SK-N-SH (cell line): ENCODE measurements at regions not wholly inside any gene's neighbourhood (a gene's known extent, or its start where the extent isn't known, plus 50 kb on each side); places are given as distances from the start of the nearest gene placed in this dataset.

Experiments used
- CTCF ChIA-PET: fragments of 300-600, 350-600 bp; formaldehyde crosslinking; extraction: SDS; loops from one replicate; lab custom pipeline; 2021; lab: Yijun Ruan, JAX
- POLR2A ChIA-PET: fragments of 350-600 bp; sonication (Branson Sonifier 250); formaldehyde crosslinking; extraction: SDS; loops from one replicate; lab custom pipeline; 2020; ENCODE audit warnings: antibody characterized with exemption, inconsistent platforms; lab: Yijun Ruan, JAX
- DNase-seq: peaks from one replicate; pipeline ENCODE4 v3.0.0; 2012
- H2AFZ ChIP-seq: fragments of 200-600 bp; sonication (generic); 2 replicates; pipeline ENCODE4 v1.8.1; 2016; ENCODE audit warnings: antibody characterized with exemption, mild to moderate bottlenecking, low read depth
- H3F3A ChIP-seq: fragments of 200-600 bp; sonication (generic); replicated peaks from 2 replicates; pipeline ENCODE3; 2016; ENCODE audit warnings: antibody characterized with exemption, mild to moderate bottlenecking; ENCODE audit not compliant: insufficient read depth
- H3K27ac ChIP-seq, 2 experiments: fragments of 200-500 bp in 1 of 2; fragments of 200-600 bp in 1 of 2; sonication (Bioruptor generic) in 1 of 2; sonication (generic), shearing (Covaris generic) in 1 of 2; 2 replicates each; pipeline versions ENCODE4 v1.5.1 to v1.6.1; 2014 to 2016; ENCODE audit warnings: low read depth in 2 of 2, inconsistent platforms in 1 of 2, low read length in 1 of 2, mild to moderate bottlenecking in 1 of 2, mixed read lengths in 1 of 2
- H3K27me3 ChIP-seq: fragments of 200-600 bp; sonication (generic), shearing (Covaris generic); 2 replicates; pipeline ENCODE4 v1.6.1; 2016; ENCODE audit warnings: mixed run types; ENCODE audit not compliant: insufficient read depth
- H3K36me3 ChIP-seq, 2 experiments: fragments of 200-500 bp in 1 of 2; fragments of 200-600 bp in 1 of 2; sonication (Bioruptor generic) in 1 of 2; sonication (generic) in 1 of 2; replicated peaks in 1 of 2; 2 replicates each; pipeline versions ENCODE3 to v1.5.1; 2014 to 2016; ENCODE audit warnings: low read length in 1 of 2, mild to moderate bottlenecking in 1 of 2; ENCODE audit not compliant: insufficient read depth in 2 of 2, control insufficient read depth in 1 of 2
- H3K4me1 ChIP-seq, 2 experiments: fragments of 200-500 bp in 1 of 2; fragments of 200-600 bp in 1 of 2; sonication (Bioruptor generic) in 1 of 2; sonication (generic), shearing (Covaris generic) in 1 of 2; 2 replicates each; pipeline versions ENCODE4 v1.5.1 to v1.6.1; 2014 to 2016; ENCODE audit warnings: low read depth in 1 of 2, low read length in 1 of 2, mixed run types in 1 of 2; ENCODE audit not compliant: insufficient read depth in 2 of 2, control insufficient read depth in 1 of 2
- H3K4me2 ChIP-seq: fragments of 200-600 bp; sonication (generic), shearing (Covaris generic); 2 replicates; pipeline ENCODE4 v1.6.1; 2017; ENCODE audit warnings: mixed run types
- H3K4me3 ChIP-seq, 2 experiments: fragments of 200-500 bp in 1 of 2; fragments of 200-600 bp in 1 of 2; sonication (Bioruptor generic) in 1 of 2; sonication (generic), shearing (Covaris generic) in 1 of 2; 2 replicates each; pipeline versions ENCODE4 v1.5.1 to v1.8.1; 2014 to 2016; ENCODE audit warnings: low read depth in 2 of 2, inconsistent platforms in 1 of 2, low read length in 1 of 2, mild to moderate bottlenecking in 1 of 2, mixed read lengths in 1 of 2, moderate library complexity in 1 of 2
- H3K79me2 ChIP-seq: fragments of 200-600 bp; sonication (generic); 2 replicates; pipeline ENCODE4 v1.8.1; 2017; ENCODE audit warnings: mild to moderate bottlenecking; ENCODE audit not compliant: insufficient read depth
- H3K9ac ChIP-seq: fragments of 200-600 bp; sonication (generic); 2 replicates; pipeline ENCODE4 v1.6.1; 2017; ENCODE audit warnings: mixed run types
- H3K9me2 ChIP-seq: fragments of 200-600 bp; sonication (generic); 2 replicates; pipeline ENCODE4 v1.6.1; 2017; ENCODE audit warnings: mixed run types
- H3K9me3 ChIP-seq: fragments of 200-600 bp; sonication (generic); 2 replicates; pipeline ENCODE4 v1.6.1; 2017; ENCODE audit warnings: mixed run types, mild to moderate bottlenecking, moderate library complexity
- H4K20me1 ChIP-seq: fragments of 200-600 bp; sonication (generic); 2 replicates; pipeline ENCODE4 v1.6.1; 2017; ENCODE audit warnings: mild to moderate bottlenecking, mixed run types; ENCODE audit not compliant: insufficient read depth
- ELF1 ChIP-seq: IDR thresholded peaks from 2 replicates; pipeline ENCODE4 v1.4.0; 2012
- EP300 ChIP-seq, 2 experiments: IDR thresholded peaks; 2 replicates each; pipeline versions ENCODE4 v1.4.0 to v1.6.1; 2012; ENCODE audit warnings: borderline replicate concordance in 1 of 2, low read depth in 1 of 2, low read length in 1 of 2
- EZH2phosphoT487 ChIP-seq: fragments of 200-600 bp; sonication (generic); IDR thresholded peaks from 2 replicates; pipeline ENCODE4 v1.6.1; 2017; ENCODE audit warnings: low read depth, mixed run types, mild to moderate bottlenecking, antibody characterized with exemption, moderate library complexity, borderline replicate concordance
- FOXJ3 ChIP-seq: sonication (generic); formaldehyde crosslinking; IDR thresholded peaks from 2 replicates; pipeline ENCODE4 v1.5.1; 2020; ENCODE audit warnings: mild to moderate bottlenecking, missing genetic modification reagents
- GABPA ChIP-seq: IDR thresholded peaks from 2 replicates; pipeline ENCODE4 v1.4.0; 2012; ENCODE audit warnings: low read depth, mild to moderate bottlenecking
- MEF2A ChIP-seq: IDR thresholded peaks from 2 replicates; pipeline ENCODE4 v1.4.0; 2012; ENCODE audit warnings: low read depth, borderline replicate concordance
- NRF1 ChIP-seq: IDR thresholded peaks from 2 replicates; pipeline ENCODE4 v1.6.1; 2012; ENCODE audit warnings: low read depth, mild to moderate bottlenecking, low read length
- RCOR1 ChIP-seq: fragments of 150-350 bp; IDR thresholded peaks from 2 replicates; pipeline ENCODE4 v1.6.1; 2017; ENCODE audit warnings: antibody characterized with exemption, low read length
- RFX5 ChIP-seq: IDR thresholded peaks from 2 replicates; pipeline ENCODE4 v1.6.1; 2012; ENCODE audit warnings: mild to moderate bottlenecking, improper control_type of control experiment, low read length
- RXRA ChIP-seq: IDR thresholded peaks from 2 replicates; pipeline ENCODE4 v1.4.0; 2012; ENCODE audit warnings: low read depth, mild to moderate bottlenecking, borderline replicate concordance
- SMC3 ChIP-seq: IDR thresholded peaks from 2 replicates; pipeline ENCODE4 v1.6.1; 2012; ENCODE audit warnings: low read depth, low read length, improper control_type of control experiment
- TCF12 ChIP-seq: IDR thresholded peaks from 2 replicates; pipeline ENCODE4 v1.4.0; 2012
- TEAD4 ChIP-seq: IDR thresholded peaks from 2 replicates; pipeline ENCODE4 v1.4.0; 2012; ENCODE audit warnings: mild to moderate bottlenecking, borderline replicate concordance; ENCODE audit not compliant: insufficient read depth
- USF2 ChIP-seq: fragments of 150-350 bp; IDR thresholded peaks from 2 replicates; pipeline ENCODE4 v1.6.1; 2017; ENCODE audit warnings: antibody characterized with exemption, low read length, low read depth, borderline replicate concordance
- ZBTB33 ChIP-seq: IDR thresholded peaks from 2 replicates; pipeline ENCODE4 v1.4.0; 2012; ENCODE audit warnings: low read depth, borderline replicate concordance
- WGBS: methylation state at CpG from one replicate; pipeline ENCODE4 v1.1.6; 2017; ENCODE audit warnings: low lambda C conversion rate; 5-methylcytosine and 5-hydroxymethylcytosine counted together
- TF ChIP-seq, protein P1 (sequence below): fragments of 150-350 bp; IDR thresholded peaks from 2 replicates; pipeline ENCODE4 v1.6.1; 2016; ENCODE audit warnings: mild to moderate bottlenecking, low read depth, low read length
- TF ChIP-seq, protein P2 (sequence below): IDR thresholded peaks from 2 replicates; pipeline ENCODE4 v1.4.0; 2012; ENCODE audit warnings: low read depth, borderline replicate concordance
- TF ChIP-seq, protein P3 (sequence below): fragments of 200-600 bp; sonication (generic); IDR thresholded peaks from 2 replicates; pipeline ENCODE4 v1.6.1; 2017; ENCODE audit warnings: antibody characterized with exemption, mild to moderate bottlenecking, moderate library complexity

GRCh38 chr1:194602184-194602583, 1415.8 kb upstream of the B3GALT2 start:
- CTCF ChIA-PET, result no interaction called here
- H3K9me3 ChIP-seq, result no peaks in the 10 kb centered on the region
- DNase-seq, result no peak
- no peaks in the 10 kb centered on the region for H4K20me1 ChIP-seq
- H3K36me3 ChIP-seq, result no peaks in the 10 kb centered on the region
- POLR2A ChIA-PET, result no interaction called here
- H3K27me3 ChIP-seq, result no peaks in the 10 kb centered on the region
- H3K79me2 ChIP-seq, result no peaks in the 10 kb centered on the region; the same call in 1 of the 2 replicates
- no peaks in the 10 kb centered on the region; a peak in 2 of 4 replicates for H3K4me1 ChIP-seq
- H3K4me3 ChIP-seq, result no peak overlapping the region
- no peaks in the 10 kb centered on the region for H3F3A ChIP-seq
- H2AFZ ChIP-seq, result no peak overlapping the region
- 40% methylated on average over 1 of the region's 1 CpG for WGBS
- no peak overlapping the region for H3K9ac ChIP-seq
- no peak overlapping the region for H3K27ac ChIP-seq
- H3K9me2 ChIP-seq, result no peaks in the 10 kb centered on the region
- no peak overlapping the region for H3K4me2 ChIP-seq
- TF ChIP-seq GABPA, result no peak
- TF ChIP-seq ELF1, result no peak
- TF ChIP-seq SMC3, result no peak
- TF ChIP-seq, protein P1, sequence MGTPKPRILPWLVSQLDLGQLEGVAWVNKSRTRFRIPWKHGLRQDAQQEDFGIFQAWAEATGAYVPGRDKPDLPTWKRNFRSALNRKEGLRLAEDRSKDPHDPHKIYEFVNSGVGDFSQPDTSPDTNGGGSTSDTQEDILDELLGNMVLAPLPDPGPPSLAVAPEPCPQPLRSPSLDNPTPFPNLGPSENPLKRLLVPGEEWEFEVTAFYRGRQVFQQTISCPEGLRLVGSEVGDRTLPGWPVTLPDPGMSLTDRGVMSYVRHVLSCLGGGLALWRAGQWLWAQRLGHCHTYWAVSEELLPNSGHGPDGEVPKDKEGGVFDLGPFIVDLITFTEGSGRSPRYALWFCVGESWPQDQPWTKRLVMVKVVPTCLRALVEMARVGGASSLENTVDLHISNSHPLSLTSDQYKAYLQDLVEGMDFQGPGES, result no peak
- TF ChIP-seq RXRA, result no peak
- no peak for TF ChIP-seq TCF12
- TF ChIP-seq NRF1, result no peak
- TF ChIP-seq RFX5, result no peak
- no peak for TF ChIP-seq ZBTB33
- TF ChIP-seq USF2, result no peak
- TF ChIP-seq, protein P2, sequence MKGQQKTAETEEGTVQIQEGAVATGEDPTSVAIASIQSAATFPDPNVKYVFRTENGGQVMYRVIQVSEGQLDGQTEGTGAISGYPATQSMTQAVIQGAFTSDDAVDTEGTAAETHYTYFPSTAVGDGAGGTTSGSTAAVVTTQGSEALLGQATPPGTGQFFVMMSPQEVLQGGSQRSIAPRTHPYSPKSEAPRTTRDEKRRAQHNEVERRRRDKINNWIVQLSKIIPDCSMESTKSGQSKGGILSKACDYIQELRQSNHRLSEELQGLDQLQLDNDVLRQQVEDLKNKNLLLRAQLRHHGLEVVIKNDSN, result no peak
- TF ChIP-seq MEF2A, result no peak
- TF ChIP-seq RCOR1, result no peak
- TF ChIP-seq EZH2phosphoT487, result no peak
- no peak for TF ChIP-seq TEAD4
- no peak for TF ChIP-seq EP300 (IDR thresholded peaks at IDR 0.05; ENCODE audit: borderline replicate concordance in 1 of 2, low read depth in 1 of 2, low read length in 1 of 2)
- TF ChIP-seq, protein P3, sequence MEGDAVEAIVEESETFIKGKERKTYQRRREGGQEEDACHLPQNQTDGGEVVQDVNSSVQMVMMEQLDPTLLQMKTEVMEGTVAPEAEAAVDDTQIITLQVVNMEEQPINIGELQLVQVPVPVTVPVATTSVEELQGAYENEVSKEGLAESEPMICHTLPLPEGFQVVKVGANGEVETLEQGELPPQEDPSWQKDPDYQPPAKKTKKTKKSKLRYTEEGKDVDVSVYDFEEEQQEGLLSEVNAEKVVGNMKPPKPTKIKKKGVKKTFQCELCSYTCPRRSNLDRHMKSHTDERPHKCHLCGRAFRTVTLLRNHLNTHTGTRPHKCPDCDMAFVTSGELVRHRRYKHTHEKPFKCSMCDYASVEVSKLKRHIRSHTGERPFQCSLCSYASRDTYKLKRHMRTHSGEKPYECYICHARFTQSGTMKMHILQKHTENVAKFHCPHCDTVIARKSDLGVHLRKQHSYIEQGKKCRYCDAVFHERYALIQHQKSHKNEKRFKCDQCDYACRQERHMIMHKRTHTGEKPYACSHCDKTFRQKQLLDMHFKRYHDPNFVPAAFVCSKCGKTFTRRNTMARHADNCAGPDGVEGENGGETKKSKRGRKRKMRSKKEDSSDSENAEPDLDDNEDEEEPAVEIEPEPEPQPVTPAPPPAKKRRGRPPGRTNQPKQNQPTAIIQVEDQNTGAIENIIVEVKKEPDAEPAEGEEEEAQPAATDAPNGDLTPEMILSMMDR, result no peak
- no peak for TF ChIP-seq FOXJ3
